ENCODE measurements at regions not wholly inside any gene's neighbourhood (a gene's known extent, or its start where the extent isn't known, plus 50 kb on each side); places are given as distances from the start of the nearest gene placed in this dataset.

DNA sequence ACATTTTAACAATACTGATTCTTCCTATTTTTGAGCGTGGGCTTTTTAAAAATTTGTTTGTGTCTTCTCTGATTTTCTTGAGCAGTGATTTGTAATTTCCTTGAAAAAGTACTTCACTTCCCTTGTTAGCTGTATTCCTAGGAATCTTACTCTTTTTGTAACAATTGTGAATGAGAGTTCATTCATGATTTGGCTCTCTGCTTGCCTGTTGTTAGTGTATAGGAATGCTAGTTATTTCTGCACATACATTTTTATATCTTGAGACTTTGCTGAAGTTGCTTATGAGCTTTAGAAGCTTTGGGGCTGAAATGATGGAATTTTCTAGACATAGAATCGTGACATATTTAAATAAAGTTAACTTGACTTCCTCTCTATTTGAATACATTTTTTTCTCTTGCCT is 582.8 kb upstream of the BCHE start:
- ChIA-PET CTCF (no interaction called here), POLR2A (interaction anchor here (0.6 kb wide), 1 partner anchor 918 kb away, joined by 3 read pairs; no protein-coding TSS in a partner anchor)
- Mint-ChIP-seq H3K9me3 (ENCODE audit: unreplicated experiment) (peaks cover 12% of the 10 kb centered on the region), H3K27me3 (ENCODE audit: insufficient read depth, unreplicated experiment) (no peaks in the 10 kb centered on the region), H3K4me1 (ENCODE audit: insufficient read depth, unreplicated experiment) (no peaks in the 10 kb centered on the region), H3K27ac (ENCODE audit: low read depth, unreplicated experiment) (no peak overlapping the region), H3K36me3 (ENCODE audit: insufficient read depth, unreplicated experiment) (no peaks in the 10 kb centered on the region), H3K4me3 (ENCODE audit: unreplicated experiment) (no peak overlapping the region)
- no peak for TF ChIP-seq CTCF (IDR thresholded peaks at IDR 0.05; ENCODE audit: unreplicated experiment)
- BruUV-seq (replicated peaks): no TSS peak
- no peak for DNase-seq (ENCODE audit: unreplicated experiment)
- intact Hi-C loops (cut with micrococcal nuclease): no loop called here

GRCh38 chr3:166405896-166406295 is 568.7 kb upstream of the BCHE start:
- no peaks in the 10 kb centered on the region for H3K36me3 Mint-ChIP-seq (ENCODE audit: insufficient read depth, unreplicated experiment)
- TF ChIP-seq CTCF (IDR thresholded peaks at IDR 0.05; ENCODE audit: unreplicated experiment): no peak
- H3K4me1 Mint-ChIP-seq (ENCODE audit: insufficient read depth, unreplicated experiment): no peaks in the 10 kb centered on the region
- H3K4me3 Mint-ChIP-seq (ENCODE audit: unreplicated experiment): no peak overlapping the region
- CTCF ChIA-PET: interaction anchor here (0.6 to 0.7 kb wide), 3 partner anchors 9 to 872 kb away, joined by 3 to 6 read pairs (median 3); no protein-coding TSS in a partner anchor
- H3K9me3 Mint-ChIP-seq (ENCODE audit: unreplicated experiment): no peaks in the 10 kb centered on the region
- H3K27ac Mint-ChIP-seq (ENCODE audit: low read depth, unreplicated experiment): no peak overlapping the region
- POLR2A ChIA-PET: interaction anchor here (0.6 to 1.3 kb wide), 3 partner anchors 12 to 329 kb away, joined by 3 to 5 read pairs (median 3); no protein-coding TSS in a partner anchor
- intact Hi-C loops (cut with micrococcal nuclease): no loop called here
- no peak for DNase-seq (ENCODE audit: unreplicated experiment)
- BruUV-seq (replicated peaks): no TSS peak
- no peaks in the 10 kb centered on the region for H3K27me3 Mint-ChIP-seq (ENCODE audit: insufficient read depth, unreplicated experiment)

DNA sequence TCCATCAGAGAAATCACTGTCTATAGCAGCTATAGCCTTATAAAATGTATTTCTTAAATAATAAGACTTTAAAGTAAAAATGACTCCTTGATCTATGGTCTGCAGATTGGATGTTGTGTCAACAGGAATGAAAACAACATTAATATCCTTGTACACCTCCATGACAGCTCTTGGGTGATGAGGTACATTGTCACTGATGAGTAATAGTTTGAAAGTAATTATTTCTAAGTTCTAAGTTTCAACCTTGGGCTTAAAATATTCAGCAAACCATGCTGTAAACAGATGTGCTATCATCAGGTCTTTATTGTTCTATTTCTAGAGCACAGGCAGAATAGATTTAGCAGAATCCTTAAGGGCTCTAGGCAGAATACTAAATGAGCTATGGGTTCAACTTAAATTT is 568.2 kb upstream of the BCHE start:
- CTCF ChIA-PET: interaction anchor here (0.6 to 0.7 kb wide), 3 partner anchors 8 to 871 kb away, joined by 3 to 6 read pairs (median 3); no protein-coding TSS in a partner anchor

DNA sequence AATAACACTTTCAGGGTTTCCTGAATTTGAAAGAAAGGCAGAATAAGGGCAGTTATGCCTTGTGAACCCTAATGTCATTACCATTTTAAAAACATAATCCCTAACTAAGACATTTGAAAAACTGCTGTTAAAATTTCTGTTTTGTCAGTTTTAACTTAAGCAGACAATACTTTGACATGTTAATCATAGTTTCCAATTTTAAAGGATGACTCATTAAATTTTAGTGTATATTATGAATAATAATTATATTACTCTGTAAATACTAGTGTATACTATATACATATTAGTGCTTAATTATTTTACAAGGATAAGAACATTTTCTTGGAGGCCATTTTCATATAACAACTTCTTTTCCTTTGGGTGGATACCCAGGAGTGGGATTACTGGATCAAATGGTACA is 553.1 kb upstream of the BCHE start:
- intact Hi-C loops (cut with micrococcal nuclease): no loop called here
- Mint-ChIP-seq H3K27me3 (ENCODE audit: insufficient read depth, unreplicated experiment) (no peaks in the 10 kb centered on the region), H3K4me1 (ENCODE audit: insufficient read depth, unreplicated experiment) (peaks cover 5% of the 10 kb centered on the region), H3K9me3 (ENCODE audit: unreplicated experiment) (peaks cover 9% of the 10 kb centered on the region), H3K36me3 (ENCODE audit: insufficient read depth, unreplicated experiment) (no peaks in the 10 kb centered on the region), H3K4me3 (ENCODE audit: unreplicated experiment) (no peak overlapping the region), H3K27ac (ENCODE audit: low read depth, unreplicated experiment) (no peak overlapping the region)
- no TSS peak for BruUV-seq (replicated peaks)
- CTCF ChIA-PET: interaction anchor here (0.6 kb wide), 1 partner anchor 107 kb away, joined by 3 read pairs; no protein-coding TSS in a partner anchor
- DNase-seq (ENCODE audit: unreplicated experiment): no peak
- POLR2A ChIA-PET: interaction anchor here (0.6 to 0.7 kb wide), 3 partner anchors 23 to 307 kb away, joined by 3 to 4 read pairs (median 3); no protein-coding TSS in a partner anchor
- TF ChIP-seq CTCF (IDR thresholded peaks at IDR 0.05; ENCODE audit: unreplicated experiment): no peak

More for the DNA sequence above, 568.2 kb upstream of the BCHE start:
- BruUV-seq (replicated peaks): no TSS peak
- intact Hi-C loops (cut with micrococcal nuclease): no loop called here
- no peak for TF ChIP-seq CTCF (IDR thresholded peaks at IDR 0.05; ENCODE audit: unreplicated experiment)
- Mint-ChIP-seq H3K27me3 (ENCODE audit: insufficient read depth, unreplicated experiment) (no peaks in the 10 kb centered on the region), H3K4me3 (ENCODE audit: unreplicated experiment) (no peak overlapping the region), H3K36me3 (ENCODE audit: insufficient read depth, unreplicated experiment) (no peaks in the 10 kb centered on the region), H3K27ac (ENCODE audit: low read depth, unreplicated experiment) (no peak overlapping the region), H3K4me1 (ENCODE audit: insufficient read depth, unreplicated experiment) (no peaks in the 10 kb centered on the region), H3K9me3 (ENCODE audit: unreplicated experiment) (no peaks in the 10 kb centered on the region)
- no peak for DNase-seq (ENCODE audit: unreplicated experiment)
- POLR2A ChIA-PET: interaction anchor here (0.6 to 1.3 kb wide), 3 partner anchors 12 to 330 kb away, joined by 3 to 5 read pairs (median 3); no protein-coding TSS in a partner anchor
